ENCODE measurements at regions not wholly inside any gene's neighbourhood (a gene's known extent, or its start where the extent isn't known, plus 50 kb on each side); places are given as distances from the start of the nearest gene placed in this dataset.

- TF ChIP-seq, protein P1, sequence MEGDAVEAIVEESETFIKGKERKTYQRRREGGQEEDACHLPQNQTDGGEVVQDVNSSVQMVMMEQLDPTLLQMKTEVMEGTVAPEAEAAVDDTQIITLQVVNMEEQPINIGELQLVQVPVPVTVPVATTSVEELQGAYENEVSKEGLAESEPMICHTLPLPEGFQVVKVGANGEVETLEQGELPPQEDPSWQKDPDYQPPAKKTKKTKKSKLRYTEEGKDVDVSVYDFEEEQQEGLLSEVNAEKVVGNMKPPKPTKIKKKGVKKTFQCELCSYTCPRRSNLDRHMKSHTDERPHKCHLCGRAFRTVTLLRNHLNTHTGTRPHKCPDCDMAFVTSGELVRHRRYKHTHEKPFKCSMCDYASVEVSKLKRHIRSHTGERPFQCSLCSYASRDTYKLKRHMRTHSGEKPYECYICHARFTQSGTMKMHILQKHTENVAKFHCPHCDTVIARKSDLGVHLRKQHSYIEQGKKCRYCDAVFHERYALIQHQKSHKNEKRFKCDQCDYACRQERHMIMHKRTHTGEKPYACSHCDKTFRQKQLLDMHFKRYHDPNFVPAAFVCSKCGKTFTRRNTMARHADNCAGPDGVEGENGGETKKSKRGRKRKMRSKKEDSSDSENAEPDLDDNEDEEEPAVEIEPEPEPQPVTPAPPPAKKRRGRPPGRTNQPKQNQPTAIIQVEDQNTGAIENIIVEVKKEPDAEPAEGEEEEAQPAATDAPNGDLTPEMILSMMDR (IDR thresholded peaks at IDR 0.05): no peak
- no peak for TF ChIP-seq POLR2A (IDR thresholded peaks at IDR 0.05)
These were observed 183.5 kb upstream of the PARD3B start for GRCh38 chr2:204361738-204362137.

Measured in uterus (tissue), 2 donors.